GM23338 (cell line): ENCODE measurements at regions not wholly inside any gene's neighbourhood (a gene's known extent, or its start where the extent isn't known, plus 50 kb on each side); places are given as distances from the start of the nearest gene placed in this dataset.

Experiments
- ATAC-seq: fragments of 200-7000 bp; cut with Tn5 transposase; 3 replicates; pipeline ENCODE4 v1.9.1; 2020
- DNase-seq: peaks from one replicate; pipeline ENCODE4 v3.0.0-alpha.2; 2015; ENCODE audit warnings: low spot score
- H2AFZ ChIP-seq: fragments of 200-600 bp; sonication (generic); 2 replicates; pipeline ENCODE4 v1.8.0; 2016; ENCODE audit warnings: antibody characterized with exemption, mild to moderate bottlenecking, moderate library complexity
- H3F3A ChIP-seq: fragments of 200-600 bp; sonication (generic); replicated peaks from 2 replicates; pipeline ENCODE4 v1.8.0; 2017; ENCODE audit warnings: antibody characterized with exemption, mixed run types, low read depth
- H3K27ac ChIP-seq: fragments of 200-600 bp; sonication (generic); 2 replicates; pipeline ENCODE4 v1.6.1; 2016; ENCODE audit warnings: low read depth
- H3K27me3 ChIP-seq: fragments of 200-600 bp; sonication (generic); 2 replicates; pipeline ENCODE4 v1.8.0; 2016; ENCODE audit warnings: mild to moderate bottlenecking, mixed run types, moderate library complexity; ENCODE audit not compliant: insufficient read depth
- H3K36me3 ChIP-seq: fragments of 200-600 bp; sonication (generic); 2 replicates; pipeline ENCODE4 v1.8.0; 2016; ENCODE audit warnings: mild to moderate bottlenecking; ENCODE audit not compliant: insufficient read depth
- H3K4me1 ChIP-seq: fragments of 200-600 bp; sonication (generic); 2 replicates; pipeline ENCODE4 v1.8.0; 2016; ENCODE audit warnings: mild to moderate bottlenecking, moderate library complexity; ENCODE audit not compliant: insufficient read depth
- H3K4me2 ChIP-seq: fragments of 200-600 bp; sonication (generic); 2 replicates; pipeline ENCODE4 v1.7.1; 2017; ENCODE audit warnings: mixed run types
- H3K4me3 ChIP-seq: fragments of 200-600 bp; sonication (generic); 2 replicates; pipeline ENCODE4 v1.6.1; 2016; ENCODE audit warnings: mixed run types
- H3K79me2 ChIP-seq: fragments of 200-600 bp; sonication (generic); replicated peaks from 2 replicates; pipeline ENCODE4 v1.8.0; 2017; ENCODE audit warnings: mild to moderate bottlenecking; ENCODE audit not compliant: insufficient read depth
- H3K9me2 ChIP-seq: fragments of 200-600 bp; sonication (generic); 2 replicates; pipeline ENCODE4 v1.8.0; 2017; ENCODE audit not compliant: insufficient read depth
- H4K20me1 ChIP-seq: fragments of 200-600 bp; sonication (generic); replicated peaks from 2 replicates; pipeline ENCODE4 v1.8.0; 2017; ENCODE audit warnings: mild to moderate bottlenecking; ENCODE audit not compliant: insufficient read depth
- H3K27ac Mint-ChIP-seq: 2 replicates; pipeline ENCODE4 v1.8.0; 2020; ENCODE audit warnings: inconsistent platforms, mild to moderate bottlenecking, moderate library complexity, mixed read lengths
- H3K27me3 Mint-ChIP-seq: 3 replicates; pipeline ENCODE4 v1.8.0; 2022; ENCODE audit warnings: low read depth, mild to moderate bottlenecking, moderate library complexity, mixed read lengths, inconsistent platforms; ENCODE audit not compliant: insufficient read depth, poor library complexity
- H3K36me3 Mint-ChIP-seq: 3 replicates; pipeline ENCODE4 v1.8.0; 2021; ENCODE audit warnings: low read depth, mild to moderate bottlenecking, inconsistent platforms, moderate library complexity, mixed read lengths
- H3K4me1 Mint-ChIP-seq: 3 replicates; pipeline ENCODE4 v1.8.0; 2020; ENCODE audit warnings: mild to moderate bottlenecking, inconsistent platforms, mixed read lengths
- H3K4me3 Mint-ChIP-seq: 3 replicates; pipeline ENCODE4 v1.8.0; 2021; ENCODE audit warnings: moderate library complexity, mild to moderate bottlenecking, inconsistent platforms, mixed read lengths
- H3K9me3 Mint-ChIP-seq: 3 replicates; pipeline ENCODE4 v1.8.0; 2020; ENCODE audit warnings: moderate library complexity, mild to moderate bottlenecking, inconsistent platforms, mixed read lengths
- CREB1 ChIP-seq: fragments of 250-450 bp; sonication (Bioruptor Pico); IDR thresholded peaks from 2 replicates; pipeline ENCODE4 v1.5.0; 2020; ENCODE audit warnings: low read depth, mild to moderate bottlenecking, moderate library complexity
- CTCF ChIP-seq, 2 experiments: fragments of 200-600 bp in 1 of 2; sonication (generic) in 1 of 2; conservative IDR thresholded peaks; 2 replicates each; pipeline versions ENCODE4 v1.5.1 to v1.6.1; 2016 to 2017; ENCODE audit warnings: antibody characterized with exemption in 2 of 2, low read depth in 2 of 2, mild to moderate bottlenecking in 2 of 2, moderate library complexity in 1 of 2
- ETS1 ChIP-seq: IDR thresholded peaks from 2 replicates; pipeline ENCODE4 v1.6.1; 2016; ENCODE audit warnings: antibody characterized with exemption
- EZH2 ChIP-seq: fragments of 200-600 bp; sonication (generic); IDR thresholded peaks from one replicate; pipeline ENCODE4 v1.8.0; 2017; ENCODE audit warnings: antibody characterized with exemption, mild to moderate bottlenecking, low read depth; ENCODE audit not compliant: unreplicated experiment
- EZH2phosphoT487 ChIP-seq: fragments of 200-600 bp; sonication (generic); IDR thresholded peaks from one replicate; pipeline ENCODE4 v1.8.1; 2018; ENCODE audit warnings: antibody characterized with exemption; ENCODE audit not compliant: unreplicated experiment
- JUNB ChIP-seq: IDR thresholded peaks from one replicate; pipeline ENCODE4 v1.6.1; 2016; ENCODE audit warnings: antibody characterized with exemption; ENCODE audit not compliant: unreplicated experiment
- NANOG ChIP-seq: IDR thresholded peaks from 2 replicates; pipeline ENCODE4 v1.6.1; 2016; ENCODE audit warnings: antibody characterized with exemption, borderline replicate concordance
- POLR2AphosphoS5 ChIP-seq: IDR thresholded peaks from 2 replicates; pipeline ENCODE4 v1.6.1; 2016; ENCODE audit warnings: antibody characterized with exemption, low read depth
- STAT1 ChIP-seq: IDR thresholded peaks from one replicate; pipeline ENCODE4 v1.6.1; 2016; ENCODE audit warnings: antibody characterized with exemption; ENCODE audit not compliant: unreplicated experiment
- ZNF114 ChIP-seq: fragments of 250-450 bp; sonication (Bioruptor Pico); IDR thresholded peaks from 2 replicates; pipeline ENCODE4 v1.5.0; 2020; ENCODE audit warnings: mild to moderate bottlenecking, moderate library complexity
- ZNF331 ChIP-seq: fragments of 250-450 bp; sonication (Bioruptor Pico); IDR thresholded peaks from 2 replicates; pipeline ENCODE4 v1.5.0; 2020; ENCODE audit warnings: low read depth, mild to moderate bottlenecking, moderate library complexity
- ZNF462 ChIP-seq: fragments of 250-450 bp; sonication (Bioruptor Pico); IDR thresholded peaks from 2 replicates; pipeline ENCODE4 v1.5.0; 2020; ENCODE audit warnings: mild to moderate bottlenecking, moderate library complexity
- TF ChIP-seq, protein P1 (sequence below): IDR thresholded peaks from one replicate; pipeline ENCODE4 v1.6.1; 2018; ENCODE audit warnings: antibody characterized with exemption; ENCODE audit not compliant: unreplicated experiment

- H3F3A ChIP-seq = no peaks in the 10 kb centered on the region
- TF ChIP-seq CREB1 (CRISPR knock-in tag) (no peak), EZH2phosphoT487 (no peak), ZNF462 (CRISPR knock-in tag) (no peak), ETS1 (no peak), STAT1 (no peak), NANOG (no peak), POLR2AphosphoS5 (no peak), EZH2 (no peak), ZNF331 (no peak), CTCF (conservative IDR thresholded peaks at IDR 0.05; ENCODE audit: low read depth in 2 of 2) (no peak), ZNF114 (CRISPR knock-in tag) (no peak), JUNB (no peak)
- TF ChIP-seq, protein P1, sequence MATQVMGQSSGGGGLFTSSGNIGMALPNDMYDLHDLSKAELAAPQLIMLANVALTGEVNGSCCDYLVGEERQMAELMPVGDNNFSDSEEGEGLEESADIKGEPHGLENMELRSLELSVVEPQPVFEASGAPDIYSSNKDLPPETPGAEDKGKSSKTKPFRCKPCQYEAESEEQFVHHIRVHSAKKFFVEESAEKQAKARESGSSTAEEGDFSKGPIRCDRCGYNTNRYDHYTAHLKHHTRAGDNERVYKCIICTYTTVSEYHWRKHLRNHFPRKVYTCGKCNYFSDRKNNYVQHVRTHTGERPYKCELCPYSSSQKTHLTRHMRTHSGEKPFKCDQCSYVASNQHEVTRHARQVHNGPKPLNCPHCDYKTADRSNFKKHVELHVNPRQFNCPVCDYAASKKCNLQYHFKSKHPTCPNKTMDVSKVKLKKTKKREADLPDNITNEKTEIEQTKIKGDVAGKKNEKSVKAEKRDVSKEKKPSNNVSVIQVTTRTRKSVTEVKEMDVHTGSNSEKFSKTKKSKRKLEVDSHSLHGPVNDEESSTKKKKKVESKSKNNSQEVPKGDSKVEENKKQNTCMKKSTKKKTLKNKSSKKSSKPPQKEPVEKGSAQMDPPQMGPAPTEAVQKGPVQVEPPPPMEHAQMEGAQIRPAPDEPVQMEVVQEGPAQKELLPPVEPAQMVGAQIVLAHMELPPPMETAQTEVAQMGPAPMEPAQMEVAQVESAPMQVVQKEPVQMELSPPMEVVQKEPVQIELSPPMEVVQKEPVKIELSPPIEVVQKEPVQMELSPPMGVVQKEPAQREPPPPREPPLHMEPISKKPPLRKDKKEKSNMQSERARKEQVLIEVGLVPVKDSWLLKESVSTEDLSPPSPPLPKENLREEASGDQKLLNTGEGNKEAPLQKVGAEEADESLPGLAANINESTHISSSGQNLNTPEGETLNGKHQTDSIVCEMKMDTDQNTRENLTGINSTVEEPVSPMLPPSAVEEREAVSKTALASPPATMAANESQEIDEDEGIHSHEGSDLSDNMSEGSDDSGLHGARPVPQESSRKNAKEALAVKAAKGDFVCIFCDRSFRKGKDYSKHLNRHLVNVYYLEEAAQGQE = no peak
- no peaks in the 10 kb centered on the region for H3K79me2 ChIP-seq
- no peak overlapping the region for H3K4me3 Mint-ChIP-seq
- no peak overlapping the region for H2AFZ ChIP-seq
- no peak overlapping the region for H3K27ac Mint-ChIP-seq
- no peak overlapping the region for H3K27ac ChIP-seq
- H3K9me2 ChIP-seq = no peaks in the 10 kb centered on the region
- H4K20me1 ChIP-seq = no peaks in the 10 kb centered on the region
- no peak overlapping the region for H3K4me2 ChIP-seq
- no peak overlapping the region for H3K4me3 ChIP-seq
- H3K9me3 Mint-ChIP-seq = peaks cover 3% of the 10 kb centered on the region; the same call in 2 of the 3 replicates
- no peak for ATAC-seq
- DNase-seq = no peak
- H3K4me1 ChIP-seq = peaks cover 3% of the 10 kb centered on the region; the same call in 1 of the 2 replicates
- peaks cover 9% of the 10 kb centered on the region; the same call in 2 of the 3 replicates for H3K4me1 Mint-ChIP-seq
- no peaks in the 10 kb centered on the region for H3K27me3 ChIP-seq
- H3K27me3 Mint-ChIP-seq = no peaks in the 10 kb centered on the region
- no peaks in the 10 kb centered on the region for H3K36me3 ChIP-seq
- H3K36me3 Mint-ChIP-seq = no peaks in the 10 kb centered on the region
Measured at GRCh38 chr14:80403036-80403435, 191.7 kb upstream of the DIO2 start.
